Keratinocyte (primary cell): ENCODE measurements at regions not wholly inside any gene's neighbourhood (a gene's known extent, or its start where the extent isn't known, plus 50 kb on each side); places are given as distances from the start of the nearest gene placed in this dataset.

Source experiments
- CTCF ChIP-seq, 3 experiments: IDR thresholded peaks in 1 of 3; conservative IDR thresholded peaks in 1 of 3; optimal IDR thresholded peaks in 1 of 3; 2 replicates in 2 of 3; 3 replicates in 1 of 3; pipeline versions ENCODE3 to v1.5.1; 2011; ENCODE audit warnings: low read length in 3 of 3, mild to moderate bottlenecking in 3 of 3, moderate library complexity in 2 of 3, control low read depth in 1 of 3, inconsistent platforms in 1 of 3; ENCODE audit not compliant: insufficient read depth in 2 of 3; ENCODE audit errors: extremely low read depth in 1 of 3
- EZH2 ChIP-seq: IDR thresholded peaks from one replicate; pipeline ENCODE4 v1.6.1; 2012; ENCODE audit warnings: inconsistent platforms, mild to moderate bottlenecking, low read length, moderate library complexity

- TF ChIP-seq CTCF (optimal IDR thresholded peaks at IDR 0.05 in 1 of 3, IDR thresholded peaks at IDR 0.05 in 1 of 3, conservative IDR thresholded peaks at IDR 0.05 in 1 of 3; ENCODE audit: extremely low read depth in 1 of 3, insufficient read depth in 2 of 3, low read length in 3 of 3) (no peak), EZH2 (no peak)
Observed at GRCh38 chr6:99186417-99186816, 163.1 kb downstream of the FAXC start.
